Lung (tissue), 11 donors: ENCODE measurements at regions not wholly inside any gene's neighbourhood (a gene's known extent, or its start where the extent isn't known, plus 50 kb on each side); places are given as distances from the start of the nearest gene placed in this dataset.

Experiments
- ATAC-seq: fragments of 200-7000 bp; cut with Tn5 transposase; one replicate; pipeline ENCODE4 v1.9.1; 2020; ENCODE audit warnings: moderate number of reproducible peaks; ENCODE audit not compliant: insufficient read depth, low FRiP score
- DNase-seq, 3 donors: peaks; one replicate each; pipeline ENCODE4 v3.0.0-alpha.2; 2013 to 2017
- H3K27ac ChIP-seq, 2 donors: one replicate each; pipeline ENCODE4 v1.5.1; 2013; ENCODE audit warnings: mild to moderate bottlenecking in 2 of 2, moderate library complexity in 2 of 2, control low read depth in 1 of 2, inconsistent platforms in 1 of 2, low read depth in 1 of 2, low read length in 1 of 2
- H3K27me3 ChIP-seq, 3 donors: one replicate each; pipeline ENCODE4 v1.5.1; 2013; ENCODE audit warnings: low read length in 2 of 3; ENCODE audit not compliant: control insufficient read depth in 3 of 3, insufficient read depth in 3 of 3
- H3K36me3 ChIP-seq, 4 donors: one replicate each; pipeline ENCODE4 v1.5.1; 2013; ENCODE audit warnings: low read length in 4 of 4, mild to moderate bottlenecking in 1 of 4, moderate library complexity in 1 of 4; ENCODE audit not compliant: control insufficient read depth in 4 of 4, insufficient read depth in 4 of 4
- H3K4me1 ChIP-seq, 5 donors: one replicate each; pipeline ENCODE4 v1.5.1; 2013; ENCODE audit warnings: low read length in 5 of 5, mild to moderate bottlenecking in 2 of 5, moderate library complexity in 1 of 5; ENCODE audit not compliant: control insufficient read depth in 5 of 5, insufficient read depth in 5 of 5
- H3K4me3 ChIP-seq: one replicate; pipeline ENCODE4 v1.5.1; 2013; ENCODE audit warnings: mild to moderate bottlenecking, control low read depth, moderate library complexity
- H3K9ac ChIP-seq, 2 donors: one replicate each; pipeline ENCODE4 v1.5.1; 2013; ENCODE audit warnings: low read length in 2 of 2, control low read depth in 1 of 2; ENCODE audit not compliant: insufficient read depth in 1 of 2
- H3K9me3 ChIP-seq, 4 donors: one replicate each; pipeline ENCODE4 v1.5.1; 2013; ENCODE audit warnings: low read length in 3 of 4, mild to moderate bottlenecking in 1 of 4, moderate library complexity in 1 of 4; ENCODE audit not compliant: control insufficient read depth in 4 of 4, insufficient read depth in 3 of 4
- CTCF ChIP-seq: IDR thresholded peaks from 2 replicates; pipeline ENCODE4 v1.5.1; 2012; ENCODE audit warnings: mild to moderate bottlenecking; ENCODE audit errors: control extremely low read depth, extremely low read depth
- WGBS, 2 donors: extraction: QIAGEN DNeasy Blood & Tissue Kit; methylation state at CpG; one replicate each; pipeline ENCODE4 v1.1.7; 2013; 5-methylcytosine and 5-hydroxymethylcytosine counted together
- donor health status: control.
- donor health status: control.
- donor health status: Bipolar disorder and iron deficiency.
- donor health status: healthy.
- donor health status: DM: yes; HTN: yes; CAD: no.

GRCh38 chr10:2303169-2303568 lies 565.8 kb upstream of the ADARB2 start:
- 61 to 71% methylated on average over 2 of the region's 2 CpGs for WGBS, 2 donors
- Histone ChIP-seq H3K27me3 (peaks cover 0 to 4% (median 0%) of the 10 kb centered on the region in 3 donors), H3K9me3 (peaks cover 0 to 8% (median 0%) of the 10 kb centered on the region in 4 donors), H3K4me3 (no peak overlapping the region), H3K36me3 (no peaks in the 10 kb centered on the region), H3K9ac (no peak overlapping the region), H3K4me1 (peaks cover 0 to 4% (median 0%) of the 10 kb centered on the region in 5 donors), H3K27ac (no peak overlapping the region)
- no peak for TF ChIP-seq CTCF
- DNase-seq (no peak), ATAC-seq (no peak)

- Histone ChIP-seq H3K27ac (no peak overlapping the region), H3K9ac (no peak overlapping the region), H3K27me3 (peaks cover 0 to 4% (median 0%) of the 10 kb centered on the region in 3 donors), H3K4me1 (peaks cover 0 to 4% (median 0%) of the 10 kb centered on the region in 5 donors), H3K9me3 (peaks cover 0 to 8% (median 0%) of the 10 kb centered on the region in 4 donors), H3K4me3 (no peak overlapping the region), H3K36me3 (no peaks in the 10 kb centered on the region)
- 91 to 95% methylated on average over 8 of the region's 8 CpGs for WGBS, 2 donors
- ATAC-seq: no peak
- no peak for DNase-seq
- TF ChIP-seq CTCF: no peak
These were observed 563.9 kb upstream of the ADARB2 start for GRCh38 chr10:2301227-2301626.

GRCh38 chr10:2300231-2300630 lies 562.9 kb upstream of the ADARB2 start:
- H3K9ac ChIP-seq: no peak overlapping the region
- no peak for TF ChIP-seq CTCF
- DNase-seq (no peak), ATAC-seq (no peak)
- 59 to 78% methylated on average over 3 of the region's 3 CpGs for WGBS, 2 donors
- H3K36me3 ChIP-seq: no peaks in the 10 kb centered on the region
- H3K27ac ChIP-seq: no peak overlapping the region
- peaks cover 0 to 4% (median 0%) of the 10 kb centered on the region in 5 donors for H3K4me1 ChIP-seq
- H3K9me3 ChIP-seq: peaks cover 0 to 8% (median 0%) of the 10 kb centered on the region in 4 donors
- no peak overlapping the region for H3K4me3 ChIP-seq
- H3K27me3 ChIP-seq: peaks cover 0 to 2% (median under 1%) of the 10 kb centered on the region in 3 donors
